Neuronal stem cell (in vitro differentiated cells): ENCODE measurements at regions not wholly inside any gene's neighbourhood (a gene's known extent, or its start where the extent isn't known, plus 50 kb on each side); places are given as distances from the start of the nearest gene placed in this dataset.

Source experiments
- DNase-seq: peaks from one replicate; pipeline ENCODE4 v3.0.0-alpha.2; 2013; ENCODE audit warnings: low spot score
- H2AFZ ChIP-seq: one replicate; pipeline ENCODE4 v1.6.1; 2013; ENCODE audit warnings: mild to moderate bottlenecking, low read length, inconsistent platforms
- H2AK5ac ChIP-seq: 2 replicates; pipeline ENCODE4 v1.6.1; 2013; ENCODE audit warnings: low read depth, mild to moderate bottlenecking, inconsistent platforms, low read length, moderate library complexity, mixed read lengths
- H2BK120ac ChIP-seq: 2 replicates; pipeline ENCODE4 v1.6.1; 2013; ENCODE audit warnings: low read depth, mild to moderate bottlenecking, inconsistent platforms, low read length, moderate library complexity, mixed read lengths
- H2BK12ac ChIP-seq: one replicate; pipeline ENCODE4 v1.6.1; 2013; ENCODE audit warnings: low read length, inconsistent platforms
- H2BK15ac ChIP-seq: 2 replicates; pipeline ENCODE4 v1.6.1; 2013; ENCODE audit warnings: mild to moderate bottlenecking, low read length, inconsistent platforms, mixed read lengths
- H2BK5ac ChIP-seq: one replicate; pipeline ENCODE4 v1.6.1; 2013; ENCODE audit warnings: inconsistent platforms, mild to moderate bottlenecking, low read length, moderate library complexity
- H3K14ac ChIP-seq: one replicate; pipeline ENCODE4 v1.6.1; 2013; ENCODE audit warnings: low read length, inconsistent platforms
- H3K18ac ChIP-seq: 2 replicates; pipeline ENCODE4 v1.6.1; 2013; ENCODE audit warnings: low read length, inconsistent platforms
- H3K23ac ChIP-seq: 2 replicates; pipeline ENCODE4 v1.6.1; 2013; ENCODE audit warnings: low read depth, mild to moderate bottlenecking, mixed read lengths, low read length, inconsistent platforms; ENCODE audit not compliant: poor library complexity
- H3K27ac ChIP-seq: replicated peaks from 3 replicates; pipeline ENCODE4 v1.5.1; 2013; ENCODE audit warnings: low read length, inconsistent platforms
- H3K27me3 ChIP-seq, 3 experiments: 2 replicates each; pipeline ENCODE4 v1.6.1; 2013; ENCODE audit warnings: low read length in 3 of 3, mild to moderate bottlenecking in 2 of 3, inconsistent platforms in 1 of 3, low read depth in 1 of 3, mixed read lengths in 1 of 3, moderate library complexity in 1 of 3; ENCODE audit not compliant: control insufficient read depth in 3 of 3, insufficient read depth in 3 of 3
- H3K36me3 ChIP-seq, 2 donors: replicated peaks in 1 of 2; 2 replicates each; pipeline ENCODE4 v1.6.1; 2013; ENCODE audit warnings: low read length in 2 of 2; ENCODE audit not compliant: control insufficient read depth in 2 of 2, insufficient read depth in 2 of 2
- H3K4ac ChIP-seq: 2 replicates; pipeline ENCODE4 v1.6.1; 2013; ENCODE audit warnings: inconsistent platforms, mild to moderate bottlenecking, low read length, moderate library complexity
- H3K4me1 ChIP-seq, 2 donors: 1 replicate in 1 of 2; 2 replicates in 1 of 2; pipeline ENCODE4 v1.6.1; 2013; ENCODE audit warnings: low read length in 2 of 2, low read depth in 1 of 2; ENCODE audit not compliant: control insufficient read depth in 2 of 2, insufficient read depth in 1 of 2
- H3K4me2 ChIP-seq: one replicate; pipeline ENCODE4 v1.6.1; 2013; ENCODE audit warnings: mild to moderate bottlenecking, low read length, inconsistent platforms; ENCODE audit not compliant: insufficient read depth, poor library complexity, severe bottlenecking
- H3K4me3 ChIP-seq, 2 donors: 2 replicates each; pipeline ENCODE4 v1.5.1; 2013; ENCODE audit warnings: low read length in 2 of 2, mild to moderate bottlenecking in 2 of 2, inconsistent platforms in 1 of 2, moderate library complexity in 1 of 2
- H3K79me1 ChIP-seq: one replicate; pipeline ENCODE4 v1.6.1; 2013; ENCODE audit warnings: low read depth, mild to moderate bottlenecking, inconsistent platforms, low read length, moderate library complexity
- H3K9ac ChIP-seq: one replicate; pipeline ENCODE4 v1.6.1; 2013; ENCODE audit warnings: mild to moderate bottlenecking, low read depth, low read length, inconsistent platforms; ENCODE audit not compliant: poor library complexity
- H3K9me3 ChIP-seq, 2 donors: replicated peaks in 1 of 2; 2 replicates each; pipeline versions ENCODE3 to v1.6.1; 2013; ENCODE audit warnings: low read length in 2 of 2, mild to moderate bottlenecking in 2 of 2, inconsistent platforms in 1 of 2, low read depth in 1 of 2, mixed read lengths in 1 of 2, moderate library complexity in 1 of 2; ENCODE audit not compliant: control insufficient read depth in 2 of 2, insufficient read depth in 1 of 2
- H4K8ac ChIP-seq: one replicate; pipeline ENCODE4 v1.6.1; 2013; ENCODE audit warnings: low read depth, mild to moderate bottlenecking, inconsistent platforms, low read length, moderate library complexity
- H4K91ac ChIP-seq: one replicate; pipeline ENCODE4 v1.6.1; 2013; ENCODE audit warnings: low read length, low read depth, mild to moderate bottlenecking, inconsistent platforms; ENCODE audit not compliant: poor library complexity
- WGBS, 2 donors: extraction: QIAGEN DNeasy Blood & Tissue Kit; methylation state at CpG; one replicate each; pipeline ENCODE4 v1.1.7; 2013; ENCODE audit warnings: missing lambda C conversion rate in 2 of 2, mixed read lengths in 1 of 2; ENCODE audit not compliant: insufficient read length in 2 of 2, insufficient replicate concordance in 1 of 2; ENCODE audit errors: extremely low coverage in 2 of 2; 5-methylcytosine and 5-hydroxymethylcytosine counted together

DNA sequence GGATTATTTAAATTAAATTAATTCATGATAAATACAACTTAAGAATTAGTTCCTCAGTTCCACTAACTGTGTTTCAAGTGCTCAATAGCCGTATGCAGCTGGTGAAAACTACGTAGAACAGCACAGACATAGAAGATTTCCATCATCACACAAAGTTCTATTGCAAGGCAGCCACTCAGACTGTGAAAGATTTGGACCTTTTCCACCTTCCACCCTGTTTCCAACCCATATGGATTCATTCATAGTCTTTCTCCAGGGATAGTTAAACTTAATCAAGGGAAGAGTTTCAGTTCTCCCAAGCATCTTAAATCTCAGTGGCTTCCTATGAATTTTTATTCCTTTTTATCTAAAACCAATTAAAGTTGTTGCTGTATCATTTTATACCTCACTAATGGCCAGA, 2030.8 kb downstream of the SUCLG1 start:
- Histone ChIP-seq H3K27me3 (no peaks in the 10 kb centered on the region), H2AFZ (no peak overlapping the region), H3K27ac (no peak overlapping the region), H3K4me2 (no peak overlapping the region), H4K91ac (no peak overlapping the region), H2BK12ac (no peak overlapping the region), H2AK5ac (no peak overlapping the region), H3K79me1 (no peaks in the 10 kb centered on the region), H3K36me3 (no peaks in the 10 kb centered on the region), H4K8ac (no peak overlapping the region), H3K14ac (no peak overlapping the region), H3K18ac (no peak overlapping the region), H3K4me3 (no peak overlapping the region), H3K4ac (no peak overlapping the region), H3K23ac (no peak overlapping the region), H3K4me1 (no peaks in the 10 kb centered on the region), H2BK5ac (no peak overlapping the region), H3K9me3 (no peaks in the 10 kb centered on the region), H2BK15ac (no peak overlapping the region), H3K9ac (no peak overlapping the region), H2BK120ac (no peak overlapping the region)
- no CpG with 5 or more reads among the region's 2 CpGs for WGBS, 2 donors
- DNase-seq = no peak

DNA sequence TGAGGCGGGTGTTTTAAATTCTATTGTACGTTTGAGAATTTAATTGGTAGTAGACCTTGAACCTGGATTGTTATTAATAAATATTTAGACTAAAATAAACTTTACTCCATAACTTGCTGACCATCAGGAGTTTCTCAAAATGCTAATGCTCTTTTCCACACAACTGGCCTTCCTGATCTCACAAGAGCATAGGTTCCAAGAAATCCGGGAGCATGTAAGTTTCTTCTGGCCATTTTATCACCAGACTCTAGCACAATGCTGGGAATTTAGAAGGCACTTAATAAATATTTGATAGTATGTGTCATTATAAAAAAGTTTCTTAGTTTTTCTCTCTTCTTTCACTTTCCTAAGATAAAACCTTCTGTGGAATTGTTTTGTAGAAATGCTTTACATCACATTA, 2047.1 kb downstream of the SUCLG1 start:
- no peak overlapping the region for H2AK5ac ChIP-seq
- H3K4ac ChIP-seq = no peak overlapping the region
- H3K4me3 ChIP-seq = no peak overlapping the region
- DNase-seq = no peak
- H4K8ac ChIP-seq = no peak overlapping the region
- no peaks in the 10 kb centered on the region for H3K9me3 ChIP-seq
- H3K4me1 ChIP-seq = no peaks in the 10 kb centered on the region
- no peak overlapping the region for H2BK15ac ChIP-seq
- H2BK12ac ChIP-seq = no peak overlapping the region
- no peaks in the 10 kb centered on the region for H3K79me1 ChIP-seq
- no peak overlapping the region for H3K4me2 ChIP-seq
- no CpG with 5 or more reads among the region's 3 CpGs for WGBS, 2 donors
- no peak overlapping the region for H3K14ac ChIP-seq
- H2BK120ac ChIP-seq = no peak overlapping the region
- no peak overlapping the region for H2BK5ac ChIP-seq
- no peaks in the 10 kb centered on the region for H3K27me3 ChIP-seq
- H3K18ac ChIP-seq = no peak overlapping the region
- H3K36me3 ChIP-seq = no peaks in the 10 kb centered on the region
- no peak overlapping the region for H3K9ac ChIP-seq
- no peak overlapping the region for H3K23ac ChIP-seq
- no peak overlapping the region for H3K27ac ChIP-seq
- H2AFZ ChIP-seq = no peak overlapping the region
- H4K91ac ChIP-seq = no peak overlapping the region

GRCh38 chr2:82411071-82411470, 2048.0 kb downstream of the SUCLG1 start:
- Histone ChIP-seq H3K27me3 (no peaks in the 10 kb centered on the region), H3K9me3 (no peaks in the 10 kb centered on the region), H2AFZ (no peak overlapping the region), H3K23ac (no peak overlapping the region), H3K4me3 (no peak overlapping the region), H3K4me2 (no peak overlapping the region), H2BK120ac (no peak overlapping the region), H3K36me3 (no peaks in the 10 kb centered on the region), H2BK15ac (no peak overlapping the region), H4K8ac (no peak overlapping the region), H2BK5ac (no peak overlapping the region), H3K9ac (no peak overlapping the region), H3K14ac (no peak overlapping the region), H2BK12ac (no peak overlapping the region), H3K27ac (no peak overlapping the region), H2AK5ac (no peak overlapping the region), H4K91ac (no peak overlapping the region), H3K4me1 (no peaks in the 10 kb centered on the region), H3K4ac (no peak overlapping the region), H3K18ac (no peak overlapping the region), H3K79me1 (no peaks in the 10 kb centered on the region)
- WGBS, 2 donors = no CpG with 5 or more reads among the region's 3 CpGs
- DNase-seq = no peak

GRCh38 chr2:82395531-82395930, 2063.5 kb downstream of the SUCLG1 start:
- no peak overlapping the region for H3K4ac ChIP-seq
- H2AFZ ChIP-seq = peak overlapping the region; percentile 51
- no peaks in the 10 kb centered on the region for H3K36me3 ChIP-seq
- no peak overlapping the region for H3K9ac ChIP-seq
- no peak overlapping the region for H2BK12ac ChIP-seq
- no peaks in the 10 kb centered on the region for H3K27me3 ChIP-seq
- no peak overlapping the region for H2AK5ac ChIP-seq
- H3K4me1 ChIP-seq = no peaks in the 10 kb centered on the region
- H3K18ac ChIP-seq = no peak overlapping the region
- WGBS, 2 donors = no CpG with 5 or more reads among the region's 10 CpGs
- H2BK120ac ChIP-seq = no peak overlapping the region
- H3K14ac ChIP-seq = no peak overlapping the region
- no peak overlapping the region for H3K27ac ChIP-seq
- no peak overlapping the region for H2BK5ac ChIP-seq
- no peak overlapping the region for H3K4me2 ChIP-seq
- H4K91ac ChIP-seq = no peak overlapping the region
- no peaks in the 10 kb centered on the region for H3K79me1 ChIP-seq
- H3K23ac ChIP-seq = no peak overlapping the region
- no peak for DNase-seq
- H4K8ac ChIP-seq = no peak overlapping the region
- no peaks in the 10 kb centered on the region for H3K9me3 ChIP-seq
- H2BK15ac ChIP-seq = no peak overlapping the region
- H3K4me3 ChIP-seq = no peak overlapping the region
